Neural progenitor cell (in vitro differentiated cells): ENCODE measurements at regions not wholly inside any gene's neighbourhood (a gene's known extent, or its start where the extent isn't known, plus 50 kb on each side); places are given as distances from the start of the nearest gene placed in this dataset.

ENCODE experiments used
- DNase-seq: peaks from one replicate; pipeline ENCODE4 v3.0.0-alpha.2; 2016; ENCODE audit warnings: low spot score
- H2AFZ ChIP-seq: fragments of 200-600 bp; sonication (generic); replicated peaks from 2 replicates; pipeline ENCODE4 v1.6.1; 2016; ENCODE audit warnings: antibody characterized with exemption
- H3F3A ChIP-seq: fragments of 200-600 bp; sonication (generic); 2 replicates; pipeline ENCODE4 v1.6.1; 2016; ENCODE audit warnings: antibody characterized with exemption, low read depth
- H3K27ac ChIP-seq: fragments of 200-600 bp; sonication (generic); 2 replicates; pipeline ENCODE4 v1.5.1; 2016; ENCODE audit warnings: mild to moderate bottlenecking
- H3K27me3 ChIP-seq: fragments of 200-600 bp; sonication (generic); 2 replicates; pipeline ENCODE4 v1.6.1; 2016; ENCODE audit warnings: mild to moderate bottlenecking, moderate library complexity
- H3K36me3 ChIP-seq: fragments of 200-600 bp; sonication (generic); 2 replicates; pipeline ENCODE4 v1.5.1; 2016
- H3K4me1 ChIP-seq: fragments of 200-600 bp; sonication (generic); 2 replicates; pipeline ENCODE4 v1.6.1; 2016; ENCODE audit warnings: mixed run types
- H3K4me2 ChIP-seq: fragments of 200-600 bp; sonication (generic); 2 replicates; pipeline ENCODE4 v1.6.1; 2016
- H3K4me3 ChIP-seq: fragments of 200-600 bp; sonication (generic); 2 replicates; pipeline ENCODE4 v1.5.1; 2016
- H3K79me2 ChIP-seq: fragments of 200-600 bp; sonication (generic); 2 replicates; pipeline ENCODE4 v1.6.1; 2016; ENCODE audit warnings: low read depth
- H3K9ac ChIP-seq: fragments of 200-600 bp; sonication (generic); 2 replicates; pipeline ENCODE4 v1.6.1; 2016
- H3K9me3 ChIP-seq: fragments of 200-600 bp; sonication (generic); 2 replicates; pipeline ENCODE4 v1.5.1; 2016; ENCODE audit warnings: low read depth
- H4K20me1 ChIP-seq: fragments of 200-600 bp; sonication (generic); 2 replicates; pipeline ENCODE4 v1.6.1; 2016; ENCODE audit warnings: low read depth
- H3K27ac Mint-ChIP-seq: 3 replicates; pipeline ENCODE4 v1.8.0; 2021; ENCODE audit warnings: mixed read lengths
- H3K27me3 Mint-ChIP-seq: 2 replicates; pipeline ENCODE4 v1.8.0; 2022; ENCODE audit warnings: low read depth, mild to moderate bottlenecking, inconsistent platforms, moderate library complexity, mixed read lengths; ENCODE audit not compliant: insufficient read depth
- H3K36me3 Mint-ChIP-seq: 3 replicates; pipeline ENCODE4 v1.8.0; 2021; ENCODE audit warnings: mixed read lengths
- H3K4me1 Mint-ChIP-seq: 3 replicates; pipeline ENCODE4 v1.8.0; 2021; ENCODE audit warnings: mixed read lengths
- H3K4me3 Mint-ChIP-seq: 3 replicates; pipeline ENCODE4 v1.8.0; 2021; ENCODE audit warnings: mild to moderate bottlenecking, moderate library complexity, mixed read lengths
- H3K9me3 Mint-ChIP-seq: 3 replicates; pipeline ENCODE4 v1.8.0; 2020; ENCODE audit warnings: mixed read lengths
- EZH2 ChIP-seq: fragments of 200-600 bp; sonication (generic); IDR thresholded peaks from 2 replicates; pipeline ENCODE4 v1.6.1; 2017; ENCODE audit warnings: antibody characterized with exemption, mild to moderate bottlenecking, moderate library complexity
- EZH2phosphoT487 ChIP-seq: fragments of 200-600 bp; sonication (generic); IDR thresholded peaks from 2 replicates; pipeline ENCODE4 v1.6.1; 2017; ENCODE audit warnings: antibody characterized with exemption
- TF ChIP-seq, protein P1 (sequence below): fragments of 200-600 bp; sonication (generic); IDR thresholded peaks from 2 replicates; pipeline ENCODE4 v1.5.1; 2017; ENCODE audit warnings: antibody characterized with exemption, mild to moderate bottlenecking

DNA sequence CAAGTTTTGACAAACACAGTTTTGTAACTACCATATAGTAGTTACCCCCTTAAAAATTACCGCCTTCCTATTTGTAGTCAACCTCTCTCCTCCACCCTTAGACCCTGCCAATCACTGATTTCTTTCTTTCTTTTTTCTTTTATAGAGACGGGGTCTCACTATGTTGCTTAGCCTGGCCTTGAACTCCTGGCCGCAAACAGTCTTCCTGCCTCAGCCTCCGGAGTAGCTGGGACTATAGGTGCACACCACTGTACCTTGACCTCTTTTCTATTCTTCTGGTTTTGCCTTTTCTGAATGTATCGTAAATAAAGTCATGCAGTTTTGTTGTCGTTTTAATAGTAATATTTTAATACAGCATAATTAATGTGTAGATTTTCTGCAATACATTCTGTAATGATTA is 460.3 kb downstream of the EPM2A start:
- Mint-ChIP-seq H3K27ac (no peak overlapping the region), H3K9me3 (no peaks in the 10 kb centered on the region)
- no peak overlapping the region for H2AFZ ChIP-seq

DNA sequence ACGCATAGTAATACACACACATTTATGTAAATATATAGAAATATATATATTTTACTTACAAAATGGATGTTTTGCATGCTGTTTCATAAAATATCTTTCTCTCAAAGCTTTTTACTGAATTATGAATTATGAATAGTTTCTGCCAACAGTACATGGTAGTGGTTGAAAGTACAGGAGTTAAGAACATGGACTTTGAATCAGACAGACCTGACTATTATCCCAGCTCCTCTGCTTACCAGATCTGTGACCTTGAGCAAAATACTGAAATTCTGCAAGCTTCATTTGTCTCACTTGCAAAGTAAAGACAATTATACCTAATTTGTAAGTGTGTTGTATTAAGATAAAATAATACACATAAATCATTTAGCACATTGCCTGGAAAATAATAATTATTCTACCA is 459.5 kb downstream of the EPM2A start:
- H3K9ac ChIP-seq, result no peak overlapping the region
- no peaks in the 10 kb centered on the region for H3K36me3 Mint-ChIP-seq
- no peak overlapping the region for H3K4me3 Mint-ChIP-seq
- H3K27ac ChIP-seq, result no peak overlapping the region
- H3K27me3 Mint-ChIP-seq, result no peaks in the 10 kb centered on the region
- no peaks in the 10 kb centered on the region for H3F3A ChIP-seq
- no peaks in the 10 kb centered on the region for H4K20me1 ChIP-seq
- no peak overlapping the region for H3K27ac Mint-ChIP-seq
- H3K4me2 ChIP-seq, result no peak overlapping the region
- peaks cover 14% of the 10 kb centered on the region for H3K4me1 ChIP-seq
- H3K9me3 ChIP-seq, result no peaks in the 10 kb centered on the region
- DNase-seq, result no peak
- no peak overlapping the region for H2AFZ ChIP-seq
- no peaks in the 10 kb centered on the region for H3K27me3 ChIP-seq
- H3K79me2 ChIP-seq, result no peaks in the 10 kb centered on the region
- H3K4me3 ChIP-seq, result no peak overlapping the region
- peaks cover 5% of the 10 kb centered on the region for H3K4me1 Mint-ChIP-seq
- TF ChIP-seq, protein P1, sequence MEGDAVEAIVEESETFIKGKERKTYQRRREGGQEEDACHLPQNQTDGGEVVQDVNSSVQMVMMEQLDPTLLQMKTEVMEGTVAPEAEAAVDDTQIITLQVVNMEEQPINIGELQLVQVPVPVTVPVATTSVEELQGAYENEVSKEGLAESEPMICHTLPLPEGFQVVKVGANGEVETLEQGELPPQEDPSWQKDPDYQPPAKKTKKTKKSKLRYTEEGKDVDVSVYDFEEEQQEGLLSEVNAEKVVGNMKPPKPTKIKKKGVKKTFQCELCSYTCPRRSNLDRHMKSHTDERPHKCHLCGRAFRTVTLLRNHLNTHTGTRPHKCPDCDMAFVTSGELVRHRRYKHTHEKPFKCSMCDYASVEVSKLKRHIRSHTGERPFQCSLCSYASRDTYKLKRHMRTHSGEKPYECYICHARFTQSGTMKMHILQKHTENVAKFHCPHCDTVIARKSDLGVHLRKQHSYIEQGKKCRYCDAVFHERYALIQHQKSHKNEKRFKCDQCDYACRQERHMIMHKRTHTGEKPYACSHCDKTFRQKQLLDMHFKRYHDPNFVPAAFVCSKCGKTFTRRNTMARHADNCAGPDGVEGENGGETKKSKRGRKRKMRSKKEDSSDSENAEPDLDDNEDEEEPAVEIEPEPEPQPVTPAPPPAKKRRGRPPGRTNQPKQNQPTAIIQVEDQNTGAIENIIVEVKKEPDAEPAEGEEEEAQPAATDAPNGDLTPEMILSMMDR, result no peak
- TF ChIP-seq EZH2 (no peak), EZH2phosphoT487 (no peak)
- no peaks in the 10 kb centered on the region for H3K9me3 Mint-ChIP-seq
- H3K36me3 ChIP-seq, result no peaks in the 10 kb centered on the region

More for the DNA sequence above, 460.3 kb downstream of the EPM2A start:
- Mint-ChIP-seq H3K36me3 (no peaks in the 10 kb centered on the region), H3K4me1 (peaks cover 5% of the 10 kb centered on the region), H3K4me3 (no peak overlapping the region), H3K27me3 (no peaks in the 10 kb centered on the region)
- H4K20me1 ChIP-seq, result no peaks in the 10 kb centered on the region
- no peaks in the 10 kb centered on the region for H3K9me3 ChIP-seq
- no peaks in the 10 kb centered on the region for H3F3A ChIP-seq
- H3K4me3 ChIP-seq, result no peak overlapping the region
- no peaks in the 10 kb centered on the region for H3K79me2 ChIP-seq
- no peak for TF ChIP-seq EZH2phosphoT487
- TF ChIP-seq EZH2, result no peak
- TF ChIP-seq, protein P1, result no peak
- peaks cover 15% of the 10 kb centered on the region for H3K4me1 ChIP-seq
- DNase-seq, result no peak
- H3K27ac ChIP-seq, result no peak overlapping the region
- no peak overlapping the region for H3K9ac ChIP-seq
- H3K36me3 ChIP-seq, result no peaks in the 10 kb centered on the region
- no peaks in the 10 kb centered on the region for H3K27me3 ChIP-seq
- no peak overlapping the region for H3K4me2 ChIP-seq

DNA sequence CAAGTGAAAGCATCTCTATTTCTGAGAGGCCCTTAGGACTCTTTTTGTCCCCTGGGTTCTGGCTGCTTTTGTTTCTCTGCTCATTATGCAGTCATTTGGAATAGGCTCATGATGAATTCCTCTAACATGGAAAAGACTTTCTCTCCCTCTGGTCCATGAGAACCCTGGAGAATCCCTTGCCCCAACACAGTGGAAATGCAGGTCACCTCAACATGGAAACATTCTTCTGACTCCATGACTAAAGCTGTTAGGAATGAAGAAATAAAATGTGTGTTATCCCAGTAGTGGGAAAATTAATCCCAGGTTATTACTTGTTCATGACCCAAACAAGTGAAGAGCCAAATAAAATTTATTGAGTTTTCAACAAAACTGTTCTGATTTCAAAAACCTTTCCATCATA is 458.6 kb downstream of the EPM2A start:
- Histone ChIP-seq H3K27me3 (no peaks in the 10 kb centered on the region), H3K4me2 (peak overlapping the region; percentile 37), H3K27ac (no peak overlapping the region), H3K9ac (no peak overlapping the region), H3K9me3 (no peaks in the 10 kb centered on the region), H3F3A (no peaks in the 10 kb centered on the region), H3K79me2 (no peaks in the 10 kb centered on the region), H3K36me3 (no peaks in the 10 kb centered on the region), H2AFZ (peak overlapping the region; percentile 77), H3K4me1 (peaks cover 7% of the 10 kb centered on the region), H3K4me3 (no peak overlapping the region), H4K20me1 (no peaks in the 10 kb centered on the region)
- no peak for TF ChIP-seq EZH2phosphoT487
- no peak for TF ChIP-seq EZH2
- TF ChIP-seq, protein P1, result no peak
- Mint-ChIP-seq H3K4me3 (no peak overlapping the region), H3K4me1 (peaks cover 5% of the 10 kb centered on the region), H3K9me3 (no peaks in the 10 kb centered on the region), H3K36me3 (no peaks in the 10 kb centered on the region), H3K27me3 (no peaks in the 10 kb centered on the region), H3K27ac (no peak overlapping the region)
- peak; percentile 31 for DNase-seq
